ENCODE measurements at regions not wholly inside any gene's neighbourhood (a gene's known extent, or its start where the extent isn't known, plus 50 kb on each side); places are given as distances from the start of the nearest gene placed in this dataset.

- TF ChIP-seq GATA3 (IDR thresholded peaks at IDR 0.05; ENCODE audit: low read depth, low read length) (no peak), GATA2 (IDR thresholded peaks at IDR 0.05; ENCODE audit: low read depth, low read length) (0 out of 2 replicates have a peak, but pooled peaks have one; percentile 12)
Observed at GRCh38 chr20:12166053-12166717, 248.5 kb downstream of the BTBD3 start.

DNA sequence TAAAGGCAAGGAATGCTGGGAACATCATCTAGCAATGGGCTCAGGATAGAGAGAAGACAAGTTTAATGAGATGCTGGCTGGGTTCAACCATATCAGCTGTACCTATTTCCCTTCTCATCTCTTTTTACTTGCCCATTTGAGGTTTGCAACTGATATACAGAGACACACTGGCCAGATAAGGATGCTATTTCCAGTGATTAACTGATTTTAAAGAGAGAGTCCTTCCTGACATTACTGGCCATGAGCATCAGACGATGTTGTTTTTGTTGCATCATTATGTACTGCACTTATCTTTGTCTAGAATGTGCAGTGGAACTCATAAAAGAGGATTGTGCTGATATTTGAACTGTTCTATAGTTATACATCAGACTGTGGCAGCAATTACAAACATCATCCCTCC, 252.7 kb downstream of the BTBD3 start:
- TF ChIP-seq GATA3 (IDR thresholded peaks at IDR 0.05; ENCODE audit: low read depth, low read length) (no peak), GATA2 (IDR thresholded peaks at IDR 0.05; ENCODE audit: low read depth, low read length) (no peak)

GRCh38 chr20:12171923-12172524, 254.3 kb downstream of the BTBD3 start:
- TF ChIP-seq GATA3 (IDR thresholded peaks at IDR 0.05; ENCODE audit: low read depth, low read length) (no peak), GATA2 (IDR thresholded peaks at IDR 0.05; ENCODE audit: low read depth, low read length) (no peak)

- TF ChIP-seq GATA3 (IDR thresholded peaks at IDR 0.05; ENCODE audit: low read depth, low read length), result no peak
- no peak for TF ChIP-seq GATA2 (IDR thresholded peaks at IDR 0.05; ENCODE audit: low read depth, low read length)
Observed at GRCh38 chr20:12173347-12174012, 255.8 kb downstream of the BTBD3 start.

DNA sequence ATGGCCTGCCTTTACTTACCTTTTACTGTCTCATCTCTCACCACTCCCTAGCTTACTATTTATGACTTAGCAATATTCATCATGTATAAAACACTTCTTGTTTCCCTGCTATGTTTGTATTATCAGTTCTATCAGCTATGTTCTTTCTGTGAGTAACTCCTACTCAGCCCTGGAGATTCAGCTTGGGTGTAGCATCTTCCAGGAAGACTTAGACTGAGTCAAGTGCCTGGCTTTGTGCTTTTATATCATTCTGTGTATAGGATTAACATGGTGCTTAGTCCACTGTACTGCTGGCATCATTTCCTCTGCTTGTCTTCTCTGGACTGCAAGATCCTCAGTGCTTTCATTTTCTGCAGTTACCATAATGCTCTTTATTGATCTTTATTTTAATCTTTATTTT, 257.8 kb downstream of the BTBD3 start:
- no peak for TF ChIP-seq GATA3 (IDR thresholded peaks at IDR 0.05; ENCODE audit: low read depth, low read length)
- TF ChIP-seq GATA2 (IDR thresholded peaks at IDR 0.05; ENCODE audit: low read depth, low read length), result no peak

DNA sequence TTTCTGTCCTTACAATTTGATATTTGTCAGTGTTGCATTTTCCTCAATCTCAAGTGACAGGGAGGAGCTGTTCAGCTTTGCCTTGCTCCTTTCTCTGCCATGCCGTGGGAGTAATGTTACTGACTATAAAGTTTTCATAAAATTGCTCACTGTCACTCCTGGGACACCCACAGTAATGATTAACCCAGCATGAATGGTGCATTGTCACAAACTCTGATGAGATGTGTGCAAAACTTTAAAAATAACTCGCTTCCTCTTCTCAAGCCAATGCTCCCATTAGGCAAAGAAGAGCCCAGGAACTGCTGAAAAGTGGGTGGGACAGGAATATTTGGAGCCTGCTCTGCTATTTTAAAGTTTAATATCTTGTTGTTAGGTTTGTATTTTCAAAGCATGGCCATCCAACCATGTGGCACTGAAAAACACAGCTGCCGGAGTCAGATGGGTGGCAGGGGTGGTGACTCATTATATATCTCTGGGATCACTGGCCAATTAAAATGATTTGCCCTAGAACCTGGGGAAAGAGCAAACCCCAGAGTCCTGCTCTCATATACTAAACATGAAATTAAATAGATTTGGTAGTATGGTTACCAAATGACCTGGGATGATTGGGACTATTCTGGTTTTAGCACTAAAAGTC, 260.1 kb downstream of the BTBD3 start:
- TF ChIP-seq GATA3 (IDR thresholded peaks at IDR 0.05; ENCODE audit: low read depth, low read length), result no peak
- TF ChIP-seq GATA2 (IDR thresholded peaks at IDR 0.05; ENCODE audit: low read depth, low read length), result no peak

DNA sequence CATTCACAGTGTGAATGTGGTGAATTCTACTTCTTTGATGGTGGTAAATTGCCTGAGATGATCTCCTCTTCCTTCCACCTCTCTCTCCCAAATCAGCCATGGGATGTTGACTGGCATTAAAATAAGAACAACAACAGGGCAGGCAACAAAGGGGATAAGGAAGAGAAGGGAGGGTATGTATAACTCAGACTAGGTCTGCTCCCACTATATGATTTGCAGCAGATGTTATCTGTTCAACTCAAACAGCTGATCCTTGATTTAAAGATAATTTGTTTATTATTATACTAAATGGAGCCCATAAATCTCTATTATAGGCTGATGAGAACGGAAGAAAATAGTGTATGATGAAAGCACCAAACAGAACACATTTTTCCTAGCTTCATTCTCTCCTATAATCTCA, 262.0 kb downstream of the BTBD3 start:
- TF ChIP-seq GATA3 (IDR thresholded peaks at IDR 0.05; ENCODE audit: low read depth, low read length) (peak; percentile 56; the same call in 1 of the 2 replicates), GATA2 (IDR thresholded peaks at IDR 0.05; ENCODE audit: low read depth, low read length) (peak; percentile 57; the same call in 1 of the 2 replicates)

GRCh38 chr20:12180107-12180661, 262.5 kb downstream of the BTBD3 start:
- TF ChIP-seq GATA2 (IDR thresholded peaks at IDR 0.05; ENCODE audit: low read depth, low read length), result no peak
- TF ChIP-seq GATA3 (IDR thresholded peaks at IDR 0.05; ENCODE audit: low read depth, low read length), result no peak

DNA sequence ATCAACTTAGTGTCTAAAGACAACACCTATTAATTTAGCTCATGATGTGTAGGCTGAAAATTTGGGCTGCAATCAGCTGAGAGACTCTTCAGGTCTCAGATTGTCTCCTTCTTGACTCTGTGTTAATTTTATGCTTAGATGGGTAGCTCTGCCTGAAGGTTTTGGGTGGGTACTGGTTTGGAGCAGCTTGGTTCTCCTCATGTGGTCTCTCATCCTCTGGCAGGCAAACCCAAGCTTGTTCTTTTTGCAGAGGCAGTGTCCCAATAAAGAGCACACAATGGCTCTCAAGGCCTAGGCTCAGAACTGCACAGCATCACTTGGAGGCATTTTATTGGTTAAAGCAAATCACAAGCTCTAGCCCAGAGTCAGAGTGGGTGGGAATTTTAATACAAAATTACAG, 280.6 kb downstream of the BTBD3 start:
- no peak for TF ChIP-seq GATA2 (IDR thresholded peaks at IDR 0.05; ENCODE audit: low read depth, low read length)
- no peak for TF ChIP-seq GATA3 (IDR thresholded peaks at IDR 0.05; ENCODE audit: low read depth, low read length)

DNA sequence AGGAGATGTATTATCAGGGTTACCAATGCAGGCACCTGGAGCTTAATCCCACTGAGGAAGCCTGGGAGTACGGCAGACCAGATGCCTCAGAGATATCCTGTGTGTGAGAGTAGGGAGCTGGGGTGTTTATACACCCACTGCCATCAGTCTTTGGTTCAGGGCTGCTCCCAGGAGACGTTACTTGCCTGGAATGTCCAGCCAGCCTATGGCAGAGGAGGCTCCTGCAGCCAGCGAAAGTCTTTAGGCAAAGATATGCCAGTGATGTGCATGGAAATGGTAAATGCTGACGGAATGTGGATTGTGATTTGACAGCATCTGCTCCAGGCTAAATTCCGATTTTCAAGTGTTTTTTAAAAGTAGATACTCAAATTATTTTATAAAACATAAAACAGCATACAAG, 282.0 kb downstream of the BTBD3 start:
- TF ChIP-seq GATA2 (IDR thresholded peaks at IDR 0.05; ENCODE audit: low read depth, low read length), result no peak

- TF ChIP-seq GATA3 (IDR thresholded peaks at IDR 0.05; ENCODE audit: low read depth, low read length), result no peak
- no peak for TF ChIP-seq GATA2 (IDR thresholded peaks at IDR 0.05; ENCODE audit: low read depth, low read length)
Observed at GRCh38 chr20:12201289-12201991, 283.7 kb downstream of the BTBD3 start.

DNA sequence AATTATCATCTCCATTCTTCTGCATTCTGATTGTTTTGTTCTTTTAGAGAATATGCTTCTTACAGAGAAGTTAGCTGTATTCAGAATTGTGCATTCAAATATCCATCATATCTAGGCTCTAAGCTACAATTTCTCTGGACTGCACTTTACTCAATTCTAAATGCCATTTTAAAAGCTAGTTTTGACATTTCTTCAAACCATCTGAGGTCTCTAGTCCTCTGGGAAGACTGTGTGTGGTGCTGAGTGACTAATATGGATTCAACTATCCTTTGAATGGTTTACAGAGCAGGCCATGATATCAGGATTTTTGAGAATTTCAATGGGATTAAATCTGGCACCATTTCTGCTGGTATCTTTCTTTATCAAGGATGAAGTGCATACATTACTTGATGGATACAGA, 285.7 kb downstream of the BTBD3 start:
- TF ChIP-seq GATA3 (IDR thresholded peaks at IDR 0.05; ENCODE audit: low read depth, low read length), result no peak

DNA sequence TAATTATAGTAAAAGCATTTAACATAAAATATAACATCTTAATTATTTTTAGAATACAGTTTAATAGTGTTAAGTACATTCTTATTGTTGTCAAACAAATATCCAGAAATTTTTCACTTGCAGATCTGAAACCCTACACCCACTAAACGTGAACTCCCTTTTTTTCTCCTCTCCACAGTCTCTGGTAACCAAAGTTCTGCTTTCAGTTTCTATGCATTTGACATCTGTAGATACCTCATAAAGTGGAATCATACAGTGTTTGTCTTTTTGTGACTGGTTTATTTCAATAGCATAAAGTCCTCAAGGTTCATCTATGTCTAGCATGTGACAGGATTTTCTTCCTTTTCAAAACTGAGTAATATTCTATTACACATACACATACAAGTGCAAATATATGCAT, 286.3 kb downstream of the BTBD3 start:
- TF ChIP-seq GATA2 (IDR thresholded peaks at IDR 0.05; ENCODE audit: low read depth, low read length) (no peak), GATA3 (IDR thresholded peaks at IDR 0.05; ENCODE audit: low read depth, low read length) (no peak)

GRCh38 chr20:12207875-12208274, 290.2 kb downstream of the BTBD3 start:
- TF ChIP-seq GATA3 (IDR thresholded peaks at IDR 0.05; ENCODE audit: low read depth, low read length) (no peak), GATA2 (IDR thresholded peaks at IDR 0.05; ENCODE audit: low read depth, low read length) (no peak)

All from SH-SY5Y (cell line).